Brain microvascular endothelial cell (primary cell): ENCODE measurements at regions not wholly inside any gene's neighbourhood (a gene's known extent, or its start where the extent isn't known, plus 50 kb on each side); places are given as distances from the start of the nearest gene placed in this dataset.

ENCODE experiments used
- DNase-seq: peaks from one replicate; pipeline ENCODE4 v3.0.0-alpha.2; 2020
- H3K27ac ChIP-seq: fragments of 250-450 bp; sonication (Bioruptor Pico); 2 replicates; pipeline ENCODE4 v1.5.1; 2020; ENCODE audit warnings: mild to moderate bottlenecking, moderate library complexity
- H3K27me3 ChIP-seq: fragments of 250-450 bp; sonication (Bioruptor Pico); replicated peaks from 2 replicates; pipeline ENCODE4 v1.5.1; 2020; ENCODE audit warnings: mild to moderate bottlenecking
- H3K36me3 ChIP-seq: fragments of 250-450 bp; sonication (Bioruptor Pico); replicated peaks from 2 replicates; pipeline ENCODE4 v1.5.1; 2020; ENCODE audit warnings: mild to moderate bottlenecking
- H3K4me3 ChIP-seq: 2 replicates; pipeline ENCODE4 v1.5.1; 2011; ENCODE audit warnings: low read depth, mild to moderate bottlenecking, control low read depth, low read length, moderate library complexity
- CTCF ChIP-seq: IDR thresholded peaks from 2 replicates; pipeline ENCODE4 v1.5.1; 2011; ENCODE audit warnings: low read depth, mild to moderate bottlenecking, moderate library complexity, low read length, control low read depth, inconsistent platforms; ENCODE audit errors: missing control alignments
- in situ Hi-C: cut with HindIII; loops from 2 replicates; pipeline ENCODE4 v1.10.0; 2017; ENCODE audit warnings: low sequenced_read_pairs, low pct_ligation_motif_present

- Histone ChIP-seq H3K36me3 (no peaks in the 10 kb centered on the region), H3K27ac (no peak overlapping the region), H3K4me3 (no peak overlapping the region), H3K27me3 (no peaks in the 10 kb centered on the region)
- in situ Hi-C loops = no loop called here
- no peak for DNase-seq
- no peak for TF ChIP-seq CTCF
Measured at GRCh38 chr6:12586721-12587480, 129.7 kb upstream of the PHACTR1 start.

- in situ Hi-C loops = no loop called here
- no peak overlapping the region for H3K27ac ChIP-seq
- no peaks in the 10 kb centered on the region for H3K27me3 ChIP-seq
- no peaks in the 10 kb centered on the region for H3K36me3 ChIP-seq
- no peak for TF ChIP-seq CTCF
- H3K4me3 ChIP-seq = no peak overlapping the region
- no peak for DNase-seq
Measured at GRCh38 chr6:12590901-12591300, 125.7 kb upstream of the PHACTR1 start.

- no peak for TF ChIP-seq CTCF
- Histone ChIP-seq H3K27me3 (no peaks in the 10 kb centered on the region), H3K4me3 (no peak overlapping the region), H3K27ac (no peak overlapping the region), H3K36me3 (no peaks in the 10 kb centered on the region)
- in situ Hi-C loops = no loop called here
- DNase-seq = no peak
Measured at GRCh38 chr6:12592634-12593033, 123.9 kb upstream of the PHACTR1 start.

GRCh38 chr6:12593771-12594529 is 122.6 kb upstream of the PHACTR1 start:
- Histone ChIP-seq H3K4me3 (no peak overlapping the region), H3K27ac (no peak overlapping the region), H3K27me3 (no peaks in the 10 kb centered on the region), H3K36me3 (no peaks in the 10 kb centered on the region)
- no peak for TF ChIP-seq CTCF
- DNase-seq = no peak
- in situ Hi-C loops = no loop called here

GRCh38 chr6:12594530-12594893 is 122.1 kb upstream of the PHACTR1 start:
- Histone ChIP-seq H3K4me3 (no peak overlapping the region), H3K27me3 (no peaks in the 10 kb centered on the region), H3K36me3 (no peaks in the 10 kb centered on the region), H3K27ac (no peak overlapping the region)
- in situ Hi-C loops = no loop called here
- DNase-seq = no peak
- TF ChIP-seq CTCF = no peak
